Fibroblast of lung (primary cell): ENCODE measurements at regions not wholly inside any gene's neighbourhood (a gene's known extent, or its start where the extent isn't known, plus 50 kb on each side); places are given as distances from the start of the nearest gene placed in this dataset.

Experiments used
- EZH2 ChIP-seq: IDR thresholded peaks from 2 replicates; pipeline ENCODE4 v1.5.1; 2012; ENCODE audit warnings: low read length, control low read depth, mild to moderate bottlenecking; ENCODE audit errors: missing control alignments
- TF ChIP-seq, protein P1 (sequence below), 2 donors: IDR thresholded peaks in 1 of 2; conservative IDR thresholded peaks in 1 of 2; 1 replicate in 1 of 2; 2 replicates in 1 of 2; pipeline ENCODE4 v1.5.1; 2011 to 2012; ENCODE audit warnings: low read length in 2 of 2, control low read depth in 1 of 2, inconsistent platforms in 1 of 2, low read depth in 1 of 2, mild to moderate bottlenecking in 1 of 2

DNA sequence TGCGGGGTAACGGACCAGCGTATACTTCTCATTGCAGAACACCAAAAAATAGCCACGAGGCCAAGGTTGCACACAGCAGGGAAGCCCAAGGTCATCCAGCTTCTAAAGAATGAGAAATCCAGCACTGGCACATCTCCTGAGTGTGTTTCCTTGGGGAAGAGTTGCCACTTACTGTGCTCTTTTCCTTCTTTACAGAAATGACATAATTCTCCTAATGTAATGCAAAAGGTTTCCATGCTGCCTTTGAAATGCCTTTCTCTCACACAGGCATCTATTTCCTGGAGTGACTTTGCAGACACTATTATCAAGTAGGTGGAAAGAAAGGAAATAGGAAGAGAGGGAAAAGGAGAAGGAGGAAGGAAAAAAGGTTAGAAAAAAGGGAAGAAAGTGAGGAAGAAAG, 862.1 kb upstream of the CELF4 start:
- TF ChIP-seq EZH2 = no peak
- TF ChIP-seq, protein P1, sequence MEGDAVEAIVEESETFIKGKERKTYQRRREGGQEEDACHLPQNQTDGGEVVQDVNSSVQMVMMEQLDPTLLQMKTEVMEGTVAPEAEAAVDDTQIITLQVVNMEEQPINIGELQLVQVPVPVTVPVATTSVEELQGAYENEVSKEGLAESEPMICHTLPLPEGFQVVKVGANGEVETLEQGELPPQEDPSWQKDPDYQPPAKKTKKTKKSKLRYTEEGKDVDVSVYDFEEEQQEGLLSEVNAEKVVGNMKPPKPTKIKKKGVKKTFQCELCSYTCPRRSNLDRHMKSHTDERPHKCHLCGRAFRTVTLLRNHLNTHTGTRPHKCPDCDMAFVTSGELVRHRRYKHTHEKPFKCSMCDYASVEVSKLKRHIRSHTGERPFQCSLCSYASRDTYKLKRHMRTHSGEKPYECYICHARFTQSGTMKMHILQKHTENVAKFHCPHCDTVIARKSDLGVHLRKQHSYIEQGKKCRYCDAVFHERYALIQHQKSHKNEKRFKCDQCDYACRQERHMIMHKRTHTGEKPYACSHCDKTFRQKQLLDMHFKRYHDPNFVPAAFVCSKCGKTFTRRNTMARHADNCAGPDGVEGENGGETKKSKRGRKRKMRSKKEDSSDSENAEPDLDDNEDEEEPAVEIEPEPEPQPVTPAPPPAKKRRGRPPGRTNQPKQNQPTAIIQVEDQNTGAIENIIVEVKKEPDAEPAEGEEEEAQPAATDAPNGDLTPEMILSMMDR (conservative IDR thresholded peaks at IDR 0.05 in 1 of 2, IDR thresholded peaks at IDR 0.05 in 1 of 2; ENCODE audit: low read depth in 1 of 2, low read length in 2 of 2) = no peak
